NCI-H2196 treated with DMSO at 0.1 percent for 48 hours (cell line): ENCODE measurements at regions not wholly inside any gene's neighbourhood (a gene's known extent, or its start where the extent isn't known, plus 50 kb on each side); places are given as distances from the start of the nearest gene placed in this dataset.
A peak's percentile ranks its signal among the peaks of the same experiment; 100 is the strongest.
"Not testable (repeated sequence)": the region's sequence is repeated elsewhere in the genome, so short reads cannot be mapped to it uniquely, and the experiment has no call there.

Source experiments
- DNase-seq: peaks from one replicate; lab custom pipeline; 2025; ENCODE audit not compliant: unreplicated experiment; lab: John Stamatoyannopoulos, UW

- no peak for DNase-seq
Observed at GRCh38 chr4:27624749-27625148, 764.1 kb downstream of the STIM2 start.

GRCh38 chr4:27628609-27629008 is 768.0 kb downstream of the STIM2 start:
- DNase-seq, result no peak

- no peak for DNase-seq
Observed at GRCh38 chr4:27629532-27630225, 769.0 kb downstream of the STIM2 start.

- DNase-seq, result no peak
Observed at GRCh38 chr4:27635936-27636913, 775.6 kb downstream of the STIM2 start.

GRCh38 chr4:27638163-27638915 is 777.7 kb downstream of the STIM2 start:
- DNase-seq, result no peak

GRCh38 chr4:27643101-27643500 is 782.5 kb downstream of the STIM2 start:
- DNase-seq, result no peak

GRCh38 chr4:27648416-27648815 is 787.8 kb downstream of the STIM2 start:
- no peak for DNase-seq

GRCh38 chr4:27662426-27662825 is 801.8 kb downstream of the STIM2 start:
- DNase-seq, result no peak

GRCh38 chr4:27666943-27667342 is 806.3 kb downstream of the STIM2 start:
- DNase-seq, result no peak

- DNase-seq, result no peak
Observed at GRCh38 chr4:27668001-27668400, 807.4 kb downstream of the STIM2 start.

- no peak for DNase-seq
Observed at GRCh38 chr4:27678027-27678426, 817.4 kb downstream of the STIM2 start.

- peak; percentile 31 for DNase-seq
Observed at GRCh38 chr4:27684610-27685011, 824.0 kb downstream of the STIM2 start.

GRCh38 chr4:27685091-27685490 is 824.5 kb downstream of the STIM2 start:
- no peak for DNase-seq

- no peak for DNase-seq
Observed at GRCh38 chr4:27685947-27686346, 825.3 kb downstream of the STIM2 start.

- no peak for DNase-seq
Observed at GRCh38 chr4:27692158-27692557, 831.5 kb downstream of the STIM2 start.

GRCh38 chr4:27692868-27693634 is 832.4 kb downstream of the STIM2 start:
- no peak for DNase-seq

- DNase-seq, result not testable (repeated sequence)
Observed at GRCh38 chr4:27696257-27696656, 835.6 kb downstream of the STIM2 start.

GRCh38 chr4:27701606-27702005 is 841.0 kb downstream of the STIM2 start:
- no peak for DNase-seq

- DNase-seq, result no peak
Observed at GRCh38 chr4:27702730-27703431, 842.2 kb downstream of the STIM2 start.

GRCh38 chr4:27703771-27704170 is 843.1 kb downstream of the STIM2 start:
- no peak for DNase-seq
